ENCODE measurements at regions not wholly inside any gene's neighbourhood (a gene's known extent, or its start where the extent isn't known, plus 50 kb on each side); places are given as distances from the start of the nearest gene placed in this dataset.
A peak's percentile ranks its signal among the peaks of the same experiment; 100 is the strongest.

GRCh38 chr7:142425281-142425680 is 167.4 kb upstream of the PRSS58 start:
- intact Hi-C loops (cut with DNase I, micrococcal nuclease): no loop called here
- CTCF ChIA-PET: no interaction called here
- H3K9me3 Mint-ChIP-seq: no peaks in the 10 kb centered on the region
- POLR2A ChIA-PET: no interaction called here
- peaks cover 5% of the 10 kb centered on the region for H3K4me1 Mint-ChIP-seq (ENCODE audit: low read depth)
- H3K4me3 ChIP-seq (ENCODE audit: low read length): peak overlapping the region; percentile 5
- DNase-seq (no peak), ATAC-seq (ENCODE audit: poor library complexity) (peak; percentile 32)
- H3K27ac Mint-ChIP-seq: no peak overlapping the region
- no peaks in the 10 kb centered on the region for H3K36me3 ChIP-seq (ENCODE audit: insufficient read depth, low read length)
- no peak overlapping the region for H3K4me3 Mint-ChIP-seq
- no peaks in the 10 kb centered on the region for H3K27me3 Mint-ChIP-seq
- H3K27ac ChIP-seq (ENCODE audit: low read depth in 1 of 2, low read length in 2 of 2): no peak overlapping the region
- H3K27me3 ChIP-seq (ENCODE audit: control insufficient read depth in 1 of 2, insufficient read depth in 2 of 2, low read length in 2 of 2): no peaks in the 10 kb centered on the region
- TF ChIP-seq CTCF (IDR thresholded peaks at IDR 0.05): no peak
- no peaks in the 10 kb centered on the region for H3K36me3 Mint-ChIP-seq (ENCODE audit: low read depth)
- H3K9me3 ChIP-seq (ENCODE audit: control insufficient read depth in 1 of 2, insufficient read depth in 1 of 2, low read length in 2 of 2): no peaks in the 10 kb centered on the region
- H3K4me1 ChIP-seq (ENCODE audit: insufficient read depth, low read length): no peaks in the 10 kb centered on the region

- Mint-ChIP-seq H3K4me3 (no peak overlapping the region), H3K4me1 (ENCODE audit: low read depth) (peaks cover 5% of the 10 kb centered on the region), H3K9me3 (no peaks in the 10 kb centered on the region), H3K27me3 (no peaks in the 10 kb centered on the region), H3K36me3 (ENCODE audit: low read depth) (no peaks in the 10 kb centered on the region), H3K27ac (no peak overlapping the region)
- Histone ChIP-seq H3K27ac (ENCODE audit: low read depth in 1 of 2, low read length in 2 of 2) (no peak overlapping the region), H3K36me3 (ENCODE audit: insufficient read depth, low read length) (no peaks in the 10 kb centered on the region), H3K4me3 (ENCODE audit: low read length) (no peak overlapping the region), H3K4me1 (ENCODE audit: insufficient read depth, low read length) (peaks cover 4% of the 10 kb centered on the region), H3K9me3 (ENCODE audit: control insufficient read depth in 1 of 2, insufficient read depth in 1 of 2, low read length in 2 of 2) (no peaks in the 10 kb centered on the region), H3K27me3 (ENCODE audit: control insufficient read depth in 1 of 2, insufficient read depth in 2 of 2, low read length in 2 of 2) (no peaks in the 10 kb centered on the region)
- ChIA-PET CTCF (no interaction called here), POLR2A (no interaction called here)
- TF ChIP-seq CTCF (IDR thresholded peaks at IDR 0.05): no peak
- no peak for ATAC-seq (ENCODE audit: poor library complexity)
- intact Hi-C loops (cut with DNase I, micrococcal nuclease): no loop called here
- no peak for DNase-seq
These were observed 164.8 kb upstream of the PRSS58 start for GRCh38 chr7:142422621-142423020.

- no peaks in the 10 kb centered on the region for H3K36me3 Mint-ChIP-seq (ENCODE audit: low read depth)
- ATAC-seq (ENCODE audit: poor library complexity) (no peak), DNase-seq (peak in 2 of 14 experiments; percentile 23 to 34)
- Histone ChIP-seq H3K4me1 (ENCODE audit: insufficient read depth, low read length) (peaks cover 4% of the 10 kb centered on the region), H3K4me3 (ENCODE audit: low read length) (no peak overlapping the region), H3K9me3 (ENCODE audit: control insufficient read depth in 1 of 2, insufficient read depth in 1 of 2, low read length in 2 of 2) (no peaks in the 10 kb centered on the region), H3K27me3 (ENCODE audit: control insufficient read depth in 1 of 2, insufficient read depth in 2 of 2, low read length in 2 of 2) (no peaks in the 10 kb centered on the region), H3K27ac (ENCODE audit: low read depth in 1 of 2, low read length in 2 of 2) (no peak overlapping the region), H3K36me3 (ENCODE audit: insufficient read depth, low read length) (no peaks in the 10 kb centered on the region)
- H3K27ac Mint-ChIP-seq: no peak overlapping the region
- H3K27me3 Mint-ChIP-seq: no peaks in the 10 kb centered on the region
- ChIA-PET POLR2A (no interaction called here), CTCF (no interaction called here)
- H3K4me1 Mint-ChIP-seq (ENCODE audit: low read depth): peaks cover 5% of the 10 kb centered on the region
- intact Hi-C loops (cut with DNase I, micrococcal nuclease): no loop called here
- TF ChIP-seq CTCF (IDR thresholded peaks at IDR 0.05): no peak
- no peak overlapping the region for H3K4me3 Mint-ChIP-seq
- no peaks in the 10 kb centered on the region for H3K9me3 Mint-ChIP-seq
These were observed 162.9 kb upstream of the PRSS58 start for GRCh38 chr7:142420554-142421362.
